ENCODE measurements at regions not wholly inside any gene's neighbourhood (a gene's known extent, or its start where the extent isn't known, plus 50 kb on each side); places are given as distances from the start of the nearest gene placed in this dataset.

GRCh38 chr22:44586351-44586990 is 88.4 kb upstream of the RTL6 start:
- Histone ChIP-seq H3K36me3 (ENCODE audit: control insufficient read depth, insufficient read depth, low read length) (no peaks in the 10 kb centered on the region), H3K4me1 (ENCODE audit: control insufficient read depth, insufficient read depth, low read length, poor library complexity, severe bottlenecking) (no peaks in the 10 kb centered on the region), H3K9me3 (ENCODE audit: control insufficient read depth, low read length) (no peaks in the 10 kb centered on the region), H3K4me3 (ENCODE audit: insufficient read depth, low read depth, low read length, poor library complexity, severe bottlenecking) (no peak overlapping the region), H3K27me3 (replicated peaks; ENCODE audit: control insufficient read depth, insufficient read depth, low read length, poor library complexity, severe bottlenecking) (no peaks in the 10 kb centered on the region), H3K27ac (ENCODE audit: insufficient read depth, low read length, poor library complexity, severe bottlenecking) (no peak overlapping the region)
- DNase-seq = no peak

- no peaks in the 10 kb centered on the region for H3K27me3 ChIP-seq (replicated peaks; ENCODE audit: control insufficient read depth, insufficient read depth, low read length, poor library complexity, severe bottlenecking)
- H3K4me1 ChIP-seq (ENCODE audit: control insufficient read depth, insufficient read depth, low read length, poor library complexity, severe bottlenecking) = no peaks in the 10 kb centered on the region
- H3K27ac ChIP-seq (ENCODE audit: insufficient read depth, low read length, poor library complexity, severe bottlenecking) = no peak overlapping the region
- H3K4me3 ChIP-seq (ENCODE audit: insufficient read depth, low read depth, low read length, poor library complexity, severe bottlenecking) = no peak overlapping the region
- no peaks in the 10 kb centered on the region for H3K9me3 ChIP-seq (ENCODE audit: control insufficient read depth, low read length)
- no peak for DNase-seq
- H3K36me3 ChIP-seq (ENCODE audit: control insufficient read depth, insufficient read depth, low read length) = no peaks in the 10 kb centered on the region
These were observed 87.7 kb upstream of the RTL6 start for GRCh38 chr22:44585559-44586350.

- DNase-seq = no peak
These were observed 86.3 kb upstream of the RTL6 start for GRCh38 chr22:44584256-44584902.

GRCh38 chr22:44583854-44584253 is 85.8 kb upstream of the RTL6 start:
- no peaks in the 10 kb centered on the region for H3K4me1 ChIP-seq (ENCODE audit: control insufficient read depth, insufficient read depth, low read length, poor library complexity, severe bottlenecking)
- H3K9me3 ChIP-seq (ENCODE audit: control insufficient read depth, low read length) = no peaks in the 10 kb centered on the region
- H3K4me3 ChIP-seq (ENCODE audit: insufficient read depth, low read depth, low read length, poor library complexity, severe bottlenecking) = no peak overlapping the region
- no peaks in the 10 kb centered on the region for H3K27me3 ChIP-seq (replicated peaks; ENCODE audit: control insufficient read depth, insufficient read depth, low read length, poor library complexity, severe bottlenecking)
- H3K27ac ChIP-seq (ENCODE audit: insufficient read depth, low read length, poor library complexity, severe bottlenecking) = no peak overlapping the region
- no peaks in the 10 kb centered on the region for H3K36me3 ChIP-seq (ENCODE audit: control insufficient read depth, insufficient read depth, low read length)
- DNase-seq = no peak

More at GRCh38 chr22:44584256-44584902, 86.3 kb upstream of the RTL6 start:
- no peaks in the 10 kb centered on the region for H3K36me3 ChIP-seq (ENCODE audit: control insufficient read depth, insufficient read depth, low read length)
- no peak overlapping the region for H3K4me3 ChIP-seq (ENCODE audit: insufficient read depth, low read depth, low read length, poor library complexity, severe bottlenecking)
- no peaks in the 10 kb centered on the region for H3K27me3 ChIP-seq (replicated peaks; ENCODE audit: control insufficient read depth, insufficient read depth, low read length, poor library complexity, severe bottlenecking)
- no peaks in the 10 kb centered on the region for H3K9me3 ChIP-seq (ENCODE audit: control insufficient read depth, low read length)
- no peaks in the 10 kb centered on the region for H3K4me1 ChIP-seq (ENCODE audit: control insufficient read depth, insufficient read depth, low read length, poor library complexity, severe bottlenecking)
- H3K27ac ChIP-seq (ENCODE audit: insufficient read depth, low read length, poor library complexity, severe bottlenecking) = no peak overlapping the region

DNA sequence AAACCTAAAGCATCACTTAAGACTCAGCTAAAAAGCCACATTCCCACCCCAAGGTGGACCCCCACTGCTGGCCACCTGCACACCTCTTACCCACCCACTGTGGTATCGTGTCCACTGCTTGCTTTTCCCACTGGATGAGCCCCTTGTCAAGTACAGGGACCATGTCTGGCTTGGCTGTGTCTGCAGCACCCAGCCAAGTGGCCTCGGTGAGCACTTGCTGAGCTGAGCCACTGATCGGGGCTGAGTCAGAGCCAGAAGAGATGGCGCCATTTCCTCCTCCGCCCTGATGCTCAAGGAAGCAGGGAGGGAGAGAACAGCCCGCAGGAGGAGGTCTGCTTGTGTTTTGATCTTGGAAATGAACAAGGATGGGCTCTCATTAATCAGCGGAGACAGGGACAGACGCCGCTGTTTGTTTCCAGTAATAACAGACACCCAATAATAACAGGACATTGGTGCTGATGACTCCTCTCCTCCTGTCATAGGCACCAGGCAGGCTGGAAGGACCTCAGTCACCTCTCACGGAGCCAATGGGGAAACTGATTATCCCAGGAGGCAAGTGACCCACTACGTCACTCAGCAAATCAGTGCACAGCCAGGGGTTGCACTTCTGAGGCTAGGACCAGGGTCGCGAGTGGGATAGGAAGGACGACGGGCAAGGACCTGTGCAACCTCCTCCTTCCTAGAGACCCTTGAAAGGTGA is 85.2 kb upstream of the RTL6 start:
- DNase-seq = no peak
- no peaks in the 10 kb centered on the region for H3K27me3 ChIP-seq (replicated peaks; ENCODE audit: control insufficient read depth, insufficient read depth, low read length, poor library complexity, severe bottlenecking)
- no peak overlapping the region for H3K4me3 ChIP-seq (ENCODE audit: insufficient read depth, low read depth, low read length, poor library complexity, severe bottlenecking)
- no peaks in the 10 kb centered on the region for H3K36me3 ChIP-seq (ENCODE audit: control insufficient read depth, insufficient read depth, low read length)
- H3K27ac ChIP-seq (ENCODE audit: insufficient read depth, low read length, poor library complexity, severe bottlenecking) = no peak overlapping the region
- H3K9me3 ChIP-seq (ENCODE audit: control insufficient read depth, low read length) = no peaks in the 10 kb centered on the region
- H3K4me1 ChIP-seq (ENCODE audit: control insufficient read depth, insufficient read depth, low read length, poor library complexity, severe bottlenecking) = no peaks in the 10 kb centered on the region

DNA sequence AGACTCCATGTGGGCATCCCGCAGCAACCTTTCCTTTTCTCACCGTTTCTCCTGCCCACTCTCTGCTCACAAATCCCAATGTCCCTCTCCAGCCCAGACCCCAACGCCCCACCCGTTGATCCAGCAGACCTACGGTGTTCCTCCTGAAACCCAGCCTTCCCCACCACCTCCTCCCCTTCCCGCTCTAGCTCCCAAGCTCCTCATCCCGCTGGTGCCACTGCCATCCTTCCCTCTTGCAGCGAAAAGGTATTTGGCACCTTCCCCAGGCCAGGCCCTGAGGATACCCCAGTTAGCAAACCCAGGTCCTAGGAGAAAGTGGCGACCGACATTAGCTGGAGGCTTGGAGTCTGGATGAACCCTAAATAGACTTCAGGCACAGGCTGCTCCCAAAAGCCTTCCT is 84.0 kb upstream of the RTL6 start:
- no peak overlapping the region for H3K4me3 ChIP-seq (ENCODE audit: insufficient read depth, low read depth, low read length, poor library complexity, severe bottlenecking)
- no peaks in the 10 kb centered on the region for H3K9me3 ChIP-seq (ENCODE audit: control insufficient read depth, low read length)
- no peak overlapping the region for H3K27ac ChIP-seq (ENCODE audit: insufficient read depth, low read length, poor library complexity, severe bottlenecking)
- H3K4me1 ChIP-seq (ENCODE audit: control insufficient read depth, insufficient read depth, low read length, poor library complexity, severe bottlenecking) = no peaks in the 10 kb centered on the region
- H3K27me3 ChIP-seq (replicated peaks; ENCODE audit: control insufficient read depth, insufficient read depth, low read length, poor library complexity, severe bottlenecking) = no peaks in the 10 kb centered on the region
- no peak for DNase-seq
- H3K36me3 ChIP-seq (ENCODE audit: control insufficient read depth, insufficient read depth, low read length) = no peaks in the 10 kb centered on the region

- H3K36me3 ChIP-seq (ENCODE audit: control insufficient read depth, insufficient read depth, low read length) = no peaks in the 10 kb centered on the region
- no peak overlapping the region for H3K4me3 ChIP-seq (ENCODE audit: insufficient read depth, low read depth, low read length, poor library complexity, severe bottlenecking)
- DNase-seq = no peak
- H3K27me3 ChIP-seq (replicated peaks; ENCODE audit: control insufficient read depth, insufficient read depth, low read length, poor library complexity, severe bottlenecking) = no peaks in the 10 kb centered on the region
- no peak overlapping the region for H3K27ac ChIP-seq (ENCODE audit: insufficient read depth, low read length, poor library complexity, severe bottlenecking)
- H3K4me1 ChIP-seq (ENCODE audit: control insufficient read depth, insufficient read depth, low read length, poor library complexity, severe bottlenecking) = no peaks in the 10 kb centered on the region
- H3K9me3 ChIP-seq (ENCODE audit: control insufficient read depth, low read length) = no peaks in the 10 kb centered on the region
These were observed 83.0 kb upstream of the RTL6 start for GRCh38 chr22:44581096-44581435.

DNA sequence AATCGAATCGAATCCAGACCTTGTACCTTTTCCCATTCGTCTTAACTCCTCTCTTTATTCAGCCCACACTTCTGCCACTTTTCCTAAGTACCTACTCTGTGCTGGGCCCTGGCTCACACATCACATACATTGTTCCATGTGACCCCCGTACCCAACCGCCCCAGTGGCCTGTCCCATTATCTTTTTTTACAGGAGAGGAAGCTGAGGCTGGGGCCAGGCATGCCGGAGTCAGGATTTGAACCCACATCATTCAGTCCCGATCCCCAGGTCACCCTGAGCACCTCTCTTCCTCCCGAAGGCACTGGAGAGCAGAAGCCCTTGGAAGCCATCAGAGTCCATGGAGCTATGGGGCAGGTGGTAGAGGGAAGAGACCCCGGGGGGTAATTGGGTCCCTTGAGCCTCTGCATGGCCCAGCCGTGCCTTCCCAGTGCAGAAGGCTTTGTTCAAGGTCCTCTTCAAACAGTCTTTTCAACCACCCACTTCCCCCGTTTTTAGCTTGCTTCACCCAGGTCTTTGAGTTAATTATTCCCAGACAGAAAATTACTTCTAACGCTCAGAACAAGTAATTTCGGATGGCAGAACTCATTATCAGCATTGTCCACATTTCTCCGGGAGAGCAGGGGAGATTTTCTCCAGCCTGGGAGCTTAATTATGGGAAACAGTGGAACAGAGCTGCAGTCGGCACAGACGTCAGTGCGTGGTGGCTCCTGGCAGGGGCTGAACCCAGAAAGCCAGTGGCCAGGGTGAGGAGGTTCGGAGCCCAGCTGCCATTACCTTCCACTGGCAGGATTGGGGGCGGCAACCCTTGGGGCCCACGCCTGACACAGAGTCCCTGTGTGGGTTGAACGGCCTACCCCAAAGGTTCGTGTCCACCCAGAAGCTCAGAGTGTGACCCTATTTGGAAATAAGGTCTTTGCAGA is 82.4 kb upstream of the RTL6 start:
- DNase-seq = no peak
- Histone ChIP-seq H3K36me3 (ENCODE audit: control insufficient read depth, insufficient read depth, low read length) (no peaks in the 10 kb centered on the region), H3K4me1 (ENCODE audit: control insufficient read depth, insufficient read depth, low read length, poor library complexity, severe bottlenecking) (no peaks in the 10 kb centered on the region), H3K27ac (ENCODE audit: insufficient read depth, low read length, poor library complexity, severe bottlenecking) (no peak overlapping the region), H3K9me3 (ENCODE audit: control insufficient read depth, low read length) (no peaks in the 10 kb centered on the region), H3K4me3 (ENCODE audit: insufficient read depth, low read depth, low read length, poor library complexity, severe bottlenecking) (no peak overlapping the region), H3K27me3 (replicated peaks; ENCODE audit: control insufficient read depth, insufficient read depth, low read length, poor library complexity, severe bottlenecking) (no peaks in the 10 kb centered on the region)

DNA sequence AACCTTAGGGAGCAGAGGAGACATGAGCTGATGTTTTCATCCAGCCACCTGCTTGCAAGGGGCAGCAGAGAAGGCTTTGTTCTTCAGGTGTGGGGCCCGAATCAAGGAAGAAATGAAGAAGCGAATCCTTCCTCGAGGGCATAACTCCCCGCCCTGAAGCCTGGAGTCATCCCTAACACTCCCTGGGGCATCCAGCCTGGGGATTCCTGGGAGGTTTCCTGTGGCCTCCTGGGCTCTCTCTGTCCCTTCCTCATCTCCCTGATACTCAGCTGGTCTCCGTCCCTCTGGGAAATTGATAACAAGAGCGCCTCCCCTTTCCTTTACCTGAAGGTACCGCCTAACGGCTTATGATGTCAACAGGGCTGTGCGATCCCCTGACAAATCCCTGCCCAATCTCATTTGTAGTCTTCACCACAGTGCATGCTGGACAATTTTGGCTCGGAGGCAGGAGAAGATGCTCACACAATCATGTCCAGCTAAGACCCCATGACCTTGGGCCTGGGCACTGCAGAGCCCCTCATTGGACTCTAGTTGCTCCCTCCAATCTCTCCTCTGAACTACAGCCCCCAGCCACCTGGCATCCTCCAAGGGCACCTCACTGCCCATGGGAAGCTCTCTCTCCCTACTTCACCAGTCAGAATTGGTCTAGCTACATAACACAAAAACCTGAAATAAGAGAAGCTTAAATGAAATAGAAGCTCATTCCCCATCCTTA is 80.6 kb upstream of the RTL6 start:
- DNase-seq = no peak
- Histone ChIP-seq H3K27ac (ENCODE audit: insufficient read depth, low read length, poor library complexity, severe bottlenecking) (no peak overlapping the region), H3K27me3 (replicated peaks; ENCODE audit: control insufficient read depth, insufficient read depth, low read length, poor library complexity, severe bottlenecking) (no peaks in the 10 kb centered on the region)

More for the DNA sequence above, 80.6 kb upstream of the RTL6 start:
- Histone ChIP-seq H3K9me3 (ENCODE audit: control insufficient read depth, low read length) (no peaks in the 10 kb centered on the region), H3K4me3 (ENCODE audit: insufficient read depth, low read depth, low read length, poor library complexity, severe bottlenecking) (no peak overlapping the region), H3K36me3 (ENCODE audit: control insufficient read depth, insufficient read depth, low read length) (no peaks in the 10 kb centered on the region), H3K4me1 (ENCODE audit: control insufficient read depth, insufficient read depth, low read length, poor library complexity, severe bottlenecking) (no peaks in the 10 kb centered on the region)

Measured in effector memory CD4-positive, alpha-beta T cell (primary cell).